Fibroblast of skin of scalp (primary cell): ENCODE measurements at regions not wholly inside any gene's neighbourhood (a gene's known extent, or its start where the extent isn't known, plus 50 kb on each side); places are given as distances from the start of the nearest gene placed in this dataset.

Source experiments
- DNase-seq: peaks from one replicate; pipeline ENCODE4 v3.0.0-alpha.2; 2013

DNA sequence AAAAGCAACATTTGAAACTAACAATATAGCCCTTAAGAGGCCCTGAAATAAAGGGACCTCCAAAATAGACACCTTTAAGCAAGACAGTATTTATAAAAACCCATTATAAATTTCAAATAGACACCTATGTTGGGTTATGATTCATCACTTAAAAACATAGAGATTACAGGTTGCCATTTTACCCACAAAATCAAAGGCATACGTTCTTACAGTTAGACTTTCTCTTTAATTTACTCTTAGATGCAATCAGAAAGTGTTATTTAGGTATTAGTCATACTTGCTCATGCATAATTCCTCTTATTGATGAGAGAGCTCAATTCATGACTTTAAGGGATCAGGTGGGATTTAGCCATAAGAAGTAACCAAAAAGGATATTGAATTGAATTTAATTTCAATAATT is 51.5 kb upstream of the TMEM200A start:
- DNase-seq, result no peak

GRCh38 chr6:130313206-130313605 is 52.6 kb upstream of the TMEM200A start:
- DNase-seq, result no peak

DNA sequence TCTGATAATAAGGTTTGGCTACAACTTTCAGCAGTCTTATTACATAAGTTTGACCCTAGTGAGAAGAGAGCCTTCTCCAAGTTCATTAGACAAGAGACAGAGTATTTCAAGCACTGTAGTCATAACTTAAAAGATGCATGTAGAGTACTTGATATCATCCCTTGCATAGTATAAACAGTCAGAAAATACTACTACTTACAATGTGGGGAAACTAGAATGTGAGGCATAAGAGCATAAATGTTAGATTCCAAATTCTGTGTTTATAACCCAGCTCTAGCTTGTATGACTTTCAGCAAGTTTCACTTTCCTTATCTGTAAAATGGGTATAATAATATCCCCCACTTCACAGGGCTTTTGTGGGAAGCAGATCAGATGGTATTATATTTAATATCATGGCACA is 56.8 kb upstream of the TMEM200A start:
- no peak for DNase-seq

DNA sequence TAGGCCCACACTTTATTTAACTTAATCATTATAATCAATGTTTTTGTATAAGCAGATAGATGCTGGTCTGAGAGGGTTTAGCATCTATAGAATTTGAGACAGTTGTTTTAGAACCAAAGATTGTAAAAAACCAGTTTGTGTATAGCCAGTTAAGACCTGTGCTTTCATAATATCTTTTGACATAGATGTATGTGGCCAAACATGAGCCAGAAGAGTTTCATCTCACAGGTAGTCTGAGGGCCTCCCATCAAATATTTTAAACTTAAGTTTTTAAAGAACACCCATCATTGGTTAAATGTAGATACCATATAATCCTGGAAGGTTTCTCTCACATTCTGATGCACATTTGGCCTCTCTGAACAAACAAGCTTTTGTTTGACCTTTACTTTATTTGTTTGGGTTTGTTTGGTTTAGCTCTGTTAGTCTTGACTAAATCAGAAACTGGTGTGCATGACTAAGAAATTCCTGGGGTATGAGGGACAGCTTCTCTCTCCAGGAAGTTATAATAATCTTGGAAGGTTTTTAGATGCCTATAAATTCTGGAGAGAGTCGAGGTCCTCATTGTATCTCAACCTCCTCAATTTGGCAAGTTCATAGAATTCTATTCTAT is 58.0 kb upstream of the TMEM200A start:
- DNase-seq, result peak; percentile 78

GRCh38 chr6:130306377-130306776 is 59.4 kb upstream of the TMEM200A start:
- DNase-seq, result no peak

DNA sequence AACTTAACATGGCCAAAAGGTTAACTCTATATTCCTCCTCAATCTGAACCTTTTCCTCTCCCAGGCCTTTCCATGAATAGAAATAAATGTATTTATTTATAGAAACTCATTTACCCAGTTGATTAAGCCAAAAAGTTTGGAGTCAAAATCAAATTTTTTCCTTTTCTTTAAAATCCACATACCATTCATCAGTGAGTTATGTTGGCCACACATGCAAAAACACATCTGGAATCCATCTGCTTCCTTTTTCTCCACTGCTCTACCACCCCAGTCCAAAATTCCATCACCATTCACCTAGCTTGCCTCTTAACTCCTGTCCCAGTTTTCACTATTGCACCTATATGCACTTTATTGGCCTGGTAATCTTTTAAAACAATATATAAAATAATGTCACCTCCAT is 62.4 kb upstream of the TMEM200A start:
- DNase-seq, result peak; percentile 75

GRCh38 chr6:130298258-130298657 is 67.6 kb upstream of the TMEM200A start:
- no peak for DNase-seq

DNA sequence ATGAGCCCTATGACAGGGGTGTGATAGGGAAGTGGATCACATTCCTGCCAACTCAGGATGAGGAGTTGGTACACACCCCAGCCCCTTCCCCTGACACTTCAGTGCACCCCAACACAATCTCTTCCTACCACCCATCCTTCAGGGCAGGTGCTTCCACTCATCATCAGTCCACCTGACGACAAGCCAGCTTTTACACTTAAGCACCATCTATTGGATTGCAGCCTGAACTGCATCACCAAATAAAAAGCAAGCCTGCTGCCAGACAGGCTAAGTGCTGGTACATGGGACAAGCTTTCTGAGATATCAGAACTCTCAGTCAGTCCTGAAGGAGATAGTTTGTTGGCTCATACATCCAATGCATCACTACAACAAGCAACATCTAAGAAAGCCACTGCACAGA is 69.0 kb upstream of the TMEM200A start:
- no peak for DNase-seq

GRCh38 chr6:130293800-130294199 is 71.0 kb upstream of the SAMD3 start:
- DNase-seq, result peak; percentile 76

- peak; percentile 9 for DNase-seq
These were observed 65.3 kb upstream of the SAMD3 start for GRCh38 chr6:130288065-130288464.

GRCh38 chr6:130282234-130282995 is 59.7 kb upstream of the SAMD3 start:
- peak; percentile 61 for DNase-seq

- no peak for DNase-seq
These were observed 53.8 kb upstream of the SAMD3 start for GRCh38 chr6:130276507-130276906.

GRCh38 chr6:130274007-130274406 is 51.3 kb upstream of the SAMD3 start:
- no peak for DNase-seq
